ENCODE measurements at regions not wholly inside any gene's neighbourhood (a gene's known extent, or its start where the extent isn't known, plus 50 kb on each side); places are given as distances from the start of the nearest gene placed in this dataset.

GRCh38 chr14:71508901-71509300 lies 423.3 kb upstream of the RGS6 start:
- FAIRE-seq (no peak), DNase-seq (ENCODE audit: extremely low spot score, insufficient read length, low read depth) (no peak)

- no peak for FAIRE-seq
- no peak for DNase-seq (ENCODE audit: extremely low spot score, insufficient read length, low read depth)
These were observed 421.1 kb upstream of the RGS6 start for GRCh38 chr14:71511152-71511551.

GRCh38 chr14:71514941-71515919 lies 417.0 kb upstream of the RGS6 start:
- DNase-seq (ENCODE audit: extremely low spot score, insufficient read length, low read depth) (no peak), FAIRE-seq (no peak)

- DNase-seq (ENCODE audit: extremely low spot score, insufficient read length, low read depth) = no peak
- no peak for FAIRE-seq
These were observed 410.7 kb upstream of the RGS6 start for GRCh38 chr14:71521238-71522135.

- FAIRE-seq (peak; percentile 67), DNase-seq (ENCODE audit: extremely low spot score, insufficient read length, low read depth) (no peak)
These were observed 408.5 kb upstream of the RGS6 start for GRCh38 chr14:71523630-71524319.

GRCh38 chr14:71524320-71524982 lies 407.8 kb upstream of the RGS6 start:
- FAIRE-seq = peak; percentile 83
- DNase-seq (ENCODE audit: extremely low spot score, insufficient read length, low read depth) = no peak

- FAIRE-seq (no peak), DNase-seq (ENCODE audit: extremely low spot score, insufficient read length, low read depth) (no peak)
These were observed 406.5 kb upstream of the RGS6 start for GRCh38 chr14:71525663-71526221.

- FAIRE-seq (no peak), DNase-seq (ENCODE audit: extremely low spot score, insufficient read length, low read depth) (no peak)
These were observed 405.8 kb upstream of the RGS6 start for GRCh38 chr14:71526388-71526787.

- FAIRE-seq (no peak), DNase-seq (ENCODE audit: extremely low spot score, insufficient read length, low read depth) (no peak)
These were observed 404.4 kb upstream of the RGS6 start for GRCh38 chr14:71527838-71528237.

GRCh38 chr14:71529848-71530247 lies 402.4 kb upstream of the RGS6 start:
- FAIRE-seq = no peak
- DNase-seq (ENCODE audit: extremely low spot score, insufficient read length, low read depth) = no peak

GRCh38 chr14:71532344-71532743 lies 399.9 kb upstream of the RGS6 start:
- DNase-seq (ENCODE audit: extremely low spot score, insufficient read length, low read depth) (no peak), FAIRE-seq (no peak)

- DNase-seq (ENCODE audit: extremely low spot score, insufficient read length, low read depth) (no peak), FAIRE-seq (peak; percentile 45)
These were observed 399.4 kb upstream of the RGS6 start for GRCh38 chr14:71532790-71533189.

- no peak for FAIRE-seq
- DNase-seq (ENCODE audit: extremely low spot score, insufficient read length, low read depth) = no peak
These were observed 398.8 kb upstream of the RGS6 start for GRCh38 chr14:71533390-71533789.

GRCh38 chr14:71533800-71534199 lies 398.4 kb upstream of the RGS6 start:
- DNase-seq (ENCODE audit: extremely low spot score, insufficient read length, low read depth) (no peak), FAIRE-seq (no peak)

- no peak for FAIRE-seq
- DNase-seq (ENCODE audit: extremely low spot score, insufficient read length, low read depth) = no peak
These were observed 397.7 kb upstream of the RGS6 start for GRCh38 chr14:71534506-71534905.

- FAIRE-seq = no peak
- no peak for DNase-seq (ENCODE audit: extremely low spot score, insufficient read length, low read depth)
These were observed 396.1 kb upstream of the RGS6 start for GRCh38 chr14:71536015-71536740.

- no peak for FAIRE-seq
- no peak for DNase-seq (ENCODE audit: extremely low spot score, insufficient read length, low read depth)
These were observed 395.1 kb upstream of the RGS6 start for GRCh38 chr14:71536927-71537772.

GRCh38 chr14:71538288-71538687 lies 393.9 kb upstream of the RGS6 start:
- FAIRE-seq (no peak), DNase-seq (ENCODE audit: extremely low spot score, insufficient read length, low read depth) (no peak)
